ENCODE measurements at regions not wholly inside any gene's neighbourhood (a gene's known extent, or its start where the extent isn't known, plus 50 kb on each side); places are given as distances from the start of the nearest gene placed in this dataset.

- DNase-seq, result no peak
These were observed 127.9 kb downstream of the ZNF326 start for GRCh38 chr1:90122654-90123340.

- peak; percentile 35 for DNase-seq
These were observed 119.7 kb downstream of the ZNF326 start for GRCh38 chr1:90114521-90115141.

- no peak for DNase-seq
These were observed 113.1 kb downstream of the ZNF326 start for GRCh38 chr1:90107990-90108389.

GRCh38 chr1:90106311-90106710 is 111.4 kb downstream of the ZNF326 start:
- no peak for DNase-seq

- no peak for DNase-seq
These were observed 110.1 kb downstream of the ZNF326 start for GRCh38 chr1:90104941-90105538.

- DNase-seq, result no peak
These were observed 105.7 kb downstream of the ZNF326 start for GRCh38 chr1:90100566-90100965.

GRCh38 chr1:90092441-90092840 is 97.5 kb downstream of the ZNF326 start:
- DNase-seq, result no peak

Data from hindlimb muscle (tissue), 1 donor.